ENCODE measurements at regions not wholly inside any gene's neighbourhood (a gene's known extent, or its start where the extent isn't known, plus 50 kb on each side); places are given as distances from the start of the nearest gene placed in this dataset.

GRCh38 chr6:169047345-169047744 lies 206.3 kb downstream of the THBS2 start:
- DNase-seq (ENCODE audit: low read depth): no peak

- DNase-seq (ENCODE audit: low read depth): peak; percentile 55
Observed at GRCh38 chr6:169046483-169047192, 207.0 kb downstream of the THBS2 start.

GRCh38 chr6:169046021-169046420 lies 207.6 kb downstream of the THBS2 start:
- DNase-seq (ENCODE audit: low read depth): no peak

GRCh38 chr6:169045486-169045885 lies 208.2 kb downstream of the THBS2 start:
- DNase-seq (ENCODE audit: low read depth): no peak

GRCh38 chr6:169044381-169045230 lies 209.0 kb downstream of the THBS2 start:
- DNase-seq (ENCODE audit: low read depth): no peak

GRCh38 chr6:169042061-169042460 lies 211.6 kb downstream of the THBS2 start:
- DNase-seq (ENCODE audit: low read depth): no peak

- DNase-seq (ENCODE audit: low read depth): no peak
Observed at GRCh38 chr6:169041078-169041477, 212.6 kb downstream of the THBS2 start.

- no peak for DNase-seq (ENCODE audit: low read depth)
Observed at GRCh38 chr6:169038691-169039090, 215.0 kb downstream of the THBS2 start.

GRCh38 chr6:169035385-169036240 lies 218.0 kb downstream of the THBS2 start:
- no peak for DNase-seq (ENCODE audit: low read depth)

GRCh38 chr6:169034516-169035167 lies 219.0 kb downstream of the THBS2 start:
- DNase-seq (ENCODE audit: low read depth): peak; percentile 70

GRCh38 chr6:169029861-169030260 lies 223.8 kb downstream of the THBS2 start:
- no peak for DNase-seq (ENCODE audit: low read depth)

GRCh38 chr6:169028343-169028742 lies 225.3 kb downstream of the THBS2 start:
- no peak for DNase-seq (ENCODE audit: low read depth)

- no peak for DNase-seq (ENCODE audit: low read depth)
Observed at GRCh38 chr6:169026175-169026574, 227.5 kb downstream of the THBS2 start.

GRCh38 chr6:169024047-169024660 lies 229.5 kb downstream of the THBS2 start:
- no peak for DNase-seq (ENCODE audit: low read depth)

- no peak for DNase-seq (ENCODE audit: low read depth)
Observed at GRCh38 chr6:169023161-169023874, 230.3 kb downstream of the THBS2 start.

GRCh38 chr6:169022079-169022478 lies 231.6 kb downstream of the THBS2 start:
- no peak for DNase-seq (ENCODE audit: low read depth)

GRCh38 chr6:169020821-169021220 lies 232.8 kb downstream of the THBS2 start:
- DNase-seq (ENCODE audit: low read depth): no peak

GRCh38 chr6:169019727-169020491 lies 233.7 kb downstream of the THBS2 start:
- DNase-seq (ENCODE audit: low read depth): no peak

- no peak for DNase-seq (ENCODE audit: low read depth)
Observed at GRCh38 chr6:169019111-169019510, 234.5 kb downstream of the THBS2 start.

GRCh38 chr6:169016758-169017157 lies 236.9 kb downstream of the THBS2 start:
- DNase-seq (ENCODE audit: low read depth): no peak

Data from GM04504 (cell line).